ENCODE measurements at regions not wholly inside any gene's neighbourhood (a gene's known extent, or its start where the extent isn't known, plus 50 kb on each side); places are given as distances from the start of the nearest gene placed in this dataset.

DNA sequence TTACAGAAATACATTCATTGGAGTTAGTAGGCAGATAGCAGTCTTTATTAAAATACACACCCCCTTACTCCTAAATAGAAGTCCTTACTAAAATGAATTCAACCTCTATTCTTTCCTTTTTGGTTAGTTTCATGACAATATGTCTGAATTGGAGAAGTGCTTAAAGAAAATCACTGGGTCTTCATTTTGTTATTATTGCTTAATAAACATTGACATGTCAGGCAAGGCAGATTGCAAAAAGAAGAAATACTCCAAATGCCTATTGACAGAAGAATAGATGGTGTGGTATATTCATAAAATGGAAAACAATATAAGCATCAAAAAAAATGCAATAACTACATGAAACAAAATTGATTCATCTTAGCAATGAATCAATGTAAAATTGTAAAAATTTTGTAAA is 135.5 kb downstream of the TMEM26 start:
- no peak for DNase-seq

GRCh38 chr10:61316676-61317265 is 136.4 kb downstream of the TMEM26 start:
- no peak for DNase-seq

- no peak for DNase-seq
Observed at GRCh38 chr10:61314273-61314672, 138.9 kb downstream of the TMEM26 start.

DNA sequence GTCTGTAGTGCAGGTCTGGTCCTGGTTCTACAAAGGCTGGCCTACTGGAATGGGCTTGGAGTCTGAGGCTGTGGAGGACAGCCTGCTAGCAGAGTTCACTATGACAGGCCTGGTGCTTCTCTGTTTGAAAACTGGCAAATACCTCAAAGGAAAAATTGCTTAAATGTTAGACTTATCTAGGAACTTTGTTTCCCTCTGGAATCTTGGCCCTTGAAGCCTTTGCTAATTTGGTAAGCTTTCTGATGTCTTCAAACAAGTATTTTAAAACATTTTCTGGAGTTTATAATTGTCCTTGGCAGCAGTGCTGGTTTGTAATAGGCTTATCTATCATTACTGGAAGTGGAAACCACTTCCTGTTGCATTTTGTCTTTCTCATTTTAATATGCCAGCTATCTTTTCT is 139.7 kb downstream of the TMEM26 start:
- no peak for DNase-seq

GRCh38 chr10:61304746-61305145 is 148.4 kb downstream of the TMEM26 start:
- no peak for DNase-seq

DNA sequence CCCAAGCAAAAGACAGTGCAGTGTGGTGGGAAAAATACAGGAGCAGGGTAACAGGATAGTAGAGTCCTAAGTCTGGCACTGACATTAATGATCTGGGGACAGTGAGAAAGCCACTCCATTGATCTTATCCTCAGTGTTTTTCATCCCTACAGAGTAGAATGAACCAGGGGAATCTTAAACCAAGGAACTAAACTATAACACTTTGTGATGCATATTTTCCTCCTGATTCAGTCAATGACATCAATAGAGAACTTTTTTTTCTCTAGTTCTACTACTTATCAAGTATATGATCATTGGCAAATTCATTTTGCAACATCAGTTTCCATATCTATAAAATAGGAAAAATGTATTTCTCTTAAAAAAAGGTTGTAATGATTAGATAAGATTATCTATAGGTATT is 151.1 kb downstream of the TMEM26 start:
- DNase-seq = no peak

- no peak for DNase-seq
Observed at GRCh38 chr10:61301575-61301974, 151.6 kb downstream of the TMEM26 start.

DNA sequence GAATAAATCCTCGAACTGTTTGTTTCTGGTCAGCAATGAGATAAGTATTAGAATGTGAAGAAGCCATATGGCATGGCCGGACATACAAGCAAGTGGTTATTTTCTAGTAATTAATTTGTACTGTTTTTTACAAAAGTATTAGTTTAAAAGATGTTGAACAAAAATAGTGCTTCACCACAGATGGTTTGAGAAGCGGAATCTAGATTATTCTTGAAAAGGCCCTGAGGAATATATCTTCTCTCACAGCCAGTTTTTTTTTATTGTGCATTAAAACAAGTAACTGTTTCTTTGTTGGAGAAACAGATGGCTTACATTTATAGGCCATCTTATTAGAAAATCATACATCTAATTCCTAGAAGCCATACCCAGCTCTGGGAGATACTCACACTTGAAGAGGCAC is 153.3 kb downstream of the TMEM26 start:
- no peak for DNase-seq

- DNase-seq = no peak
Observed at GRCh38 chr10:61299156-61299555, 154.0 kb downstream of the TMEM26 start.

DNA sequence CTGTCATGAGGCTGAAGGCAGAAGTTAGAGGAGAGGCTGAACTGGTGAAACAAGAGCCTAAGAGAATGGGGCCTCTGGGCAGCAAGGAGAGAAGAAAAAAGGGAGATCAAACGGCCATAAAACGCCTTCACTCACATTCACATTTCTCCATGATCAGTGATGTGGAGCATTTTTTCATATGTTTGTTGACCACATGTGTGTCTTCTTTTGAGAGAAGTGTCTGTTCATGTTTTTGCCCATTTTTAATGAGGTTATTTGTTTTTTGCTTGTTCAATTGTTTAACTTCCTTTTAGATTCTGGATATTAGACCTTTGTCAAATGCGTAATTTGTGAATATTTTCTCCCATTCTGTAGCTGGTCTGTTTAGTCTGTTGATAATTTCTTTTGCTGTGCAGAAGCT is 155.0 kb downstream of the TMEM26 start:
- no peak for DNase-seq

GRCh38 chr10:61296161-61296560 is 157.0 kb downstream of the TMEM26 start:
- DNase-seq = no peak

DNA sequence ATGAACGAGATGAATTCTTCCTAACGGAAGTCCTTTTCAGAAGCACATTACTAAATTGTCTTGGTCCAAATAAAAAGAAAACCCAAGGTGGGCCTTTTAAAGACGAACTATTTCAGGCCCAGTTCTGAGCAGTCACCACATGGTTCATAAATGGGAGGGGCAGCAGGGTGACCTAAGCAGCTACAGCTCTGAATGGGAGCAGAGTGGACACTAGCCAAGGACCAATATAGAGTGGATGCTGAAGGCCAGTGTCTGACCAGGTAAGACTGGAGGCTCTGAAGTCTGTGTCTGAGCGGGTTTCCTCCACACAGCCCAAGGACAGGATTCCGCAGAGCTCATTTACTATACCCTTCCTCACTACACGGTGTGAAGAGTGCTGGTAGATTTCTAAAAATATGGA is 159.1 kb downstream of the TMEM26 start:
- no peak for DNase-seq

DNA sequence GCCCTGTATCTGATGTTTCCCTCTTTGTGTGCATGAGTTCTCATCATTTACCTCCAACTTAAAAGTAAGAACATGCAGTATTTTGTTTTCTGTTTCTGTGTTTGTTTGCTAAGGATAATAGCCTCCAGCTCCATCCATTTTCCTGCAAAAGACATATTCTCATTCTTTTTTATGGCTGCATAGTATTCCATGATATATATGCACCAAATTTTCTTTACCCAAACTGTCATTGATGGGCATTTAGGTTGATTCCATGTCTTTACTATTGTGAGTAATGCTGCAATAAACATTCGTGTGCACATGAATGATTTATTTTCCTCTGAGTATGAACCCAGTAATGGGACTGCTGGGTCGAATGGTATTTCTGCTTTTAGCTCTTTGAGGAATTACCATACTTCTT is 163.4 kb downstream of the TMEM26 start:
- DNase-seq = no peak

GRCh38 chr10:61286686-61287085 is 166.5 kb downstream of the TMEM26 start:
- DNase-seq = peak in 1 of 2 donors; percentile 33

- DNase-seq = no peak
Observed at GRCh38 chr10:61285749-61286148, 167.4 kb downstream of the TMEM26 start.

DNA sequence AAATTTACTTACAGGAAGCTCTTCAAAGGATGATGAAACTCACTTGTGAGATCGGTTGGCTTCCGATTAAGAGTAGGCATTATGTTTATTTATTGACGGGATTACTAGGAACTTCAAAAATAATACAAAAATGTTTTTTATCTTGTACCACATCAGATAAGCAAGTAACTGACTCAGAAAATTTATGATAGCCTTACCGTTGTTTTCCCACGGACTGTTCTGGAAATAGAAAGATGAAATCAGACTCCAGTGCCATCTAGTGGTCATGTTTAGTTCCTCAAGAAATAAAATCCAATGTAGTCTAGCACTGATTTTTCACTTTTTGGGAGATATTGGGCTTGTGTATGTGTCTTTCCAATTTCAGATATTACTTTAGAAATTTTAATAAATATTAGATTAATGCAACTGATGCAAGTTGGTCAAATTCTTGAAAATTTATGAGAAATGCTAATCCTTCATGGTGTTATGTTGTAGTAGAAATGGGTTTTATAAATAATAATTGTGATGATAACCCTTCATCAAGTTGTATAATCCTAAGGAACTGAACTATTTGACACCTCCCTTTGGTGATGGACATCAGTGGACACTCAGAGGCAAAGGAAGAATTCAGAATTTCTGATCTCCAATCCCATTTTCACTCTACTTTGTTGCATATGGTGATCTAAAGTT is 168.8 kb downstream of the TMEM26 start:
- peak in 1 of 2 donors; percentile 40 for DNase-seq

GRCh38 chr10:61283481-61284221 is 169.5 kb downstream of the TMEM26 start:
- no peak for DNase-seq

DNA sequence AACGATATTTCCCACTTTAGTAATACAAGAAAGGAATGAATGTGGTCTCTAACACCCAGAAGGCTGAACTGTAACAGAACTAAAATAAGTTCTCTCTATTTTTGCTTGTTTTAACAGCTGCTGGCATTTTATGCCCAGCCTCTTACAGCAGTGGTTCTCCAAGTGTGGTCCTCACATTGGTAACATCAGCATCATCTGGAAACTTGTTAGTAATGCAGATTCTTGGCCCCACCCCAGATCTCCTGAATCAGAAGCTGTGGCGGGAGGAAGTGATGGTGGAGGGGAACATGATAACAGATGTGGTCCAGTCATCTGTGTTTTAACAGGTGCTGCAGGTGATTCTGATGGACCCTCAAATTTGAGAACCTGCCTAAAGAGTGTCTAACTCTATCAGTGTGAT is 170.1 kb downstream of the TMEM26 start:
- no peak for DNase-seq

DNA sequence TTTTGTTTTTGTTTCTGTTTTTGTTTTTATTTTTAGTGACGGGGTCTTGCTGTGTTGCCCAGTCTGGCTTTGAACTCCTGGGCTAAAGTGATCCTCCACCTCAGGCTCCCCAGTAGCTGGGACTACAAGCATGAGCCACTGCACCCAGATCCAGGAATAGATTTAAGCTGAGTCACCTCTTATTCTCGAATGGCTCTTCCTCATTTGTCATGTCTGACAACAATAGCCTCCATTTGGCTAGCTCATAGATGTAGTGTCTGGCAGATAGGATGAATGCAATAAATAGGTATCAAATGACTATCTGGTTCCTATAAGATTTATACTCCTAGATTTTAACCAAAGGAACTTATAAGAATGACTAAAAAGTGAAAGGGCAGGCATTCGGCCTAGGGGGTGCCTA is 172.9 kb downstream of the TMEM26 start:
- DNase-seq = no peak

DNA sequence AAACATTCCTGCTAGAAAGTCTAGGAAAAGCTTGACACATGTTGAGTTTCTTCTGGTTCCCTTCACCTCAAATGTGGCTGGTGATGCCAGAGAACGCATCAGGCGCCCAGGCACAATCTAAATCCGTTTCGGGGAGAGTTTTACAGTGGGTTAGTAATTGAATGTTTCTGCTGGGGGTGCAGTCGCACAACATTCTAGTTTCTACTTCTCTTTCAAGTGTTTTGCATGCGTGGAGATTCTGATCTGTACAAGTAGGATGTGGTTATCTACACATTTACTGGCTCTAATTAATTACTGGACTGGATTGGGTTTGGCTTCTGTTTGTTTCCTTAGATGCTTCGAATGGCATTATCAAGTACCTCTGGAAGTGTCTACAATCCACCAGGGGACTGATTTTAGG is 173.8 kb downstream of the TMEM26 start:
- DNase-seq = no peak

DNA sequence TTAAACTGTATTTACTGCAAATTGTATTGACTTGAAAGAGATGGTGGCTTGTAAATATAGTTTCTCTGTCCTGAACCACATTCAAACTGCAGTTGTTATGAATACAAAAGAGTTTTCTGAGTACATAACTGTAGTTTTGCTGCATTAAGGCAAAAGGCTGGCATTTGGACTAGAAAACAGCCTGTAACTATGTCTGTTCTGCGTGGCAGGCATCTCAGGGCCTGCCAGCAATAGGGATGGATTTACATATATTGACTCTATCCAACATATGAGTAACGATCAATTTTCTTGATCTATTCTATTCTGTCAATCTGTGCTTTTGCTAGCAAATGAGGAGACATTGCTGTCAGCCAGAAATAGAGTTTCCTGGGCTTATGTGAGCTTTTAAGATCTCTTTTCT is 174.6 kb downstream of the TMEM26 start:
- no peak for DNase-seq

DNA sequence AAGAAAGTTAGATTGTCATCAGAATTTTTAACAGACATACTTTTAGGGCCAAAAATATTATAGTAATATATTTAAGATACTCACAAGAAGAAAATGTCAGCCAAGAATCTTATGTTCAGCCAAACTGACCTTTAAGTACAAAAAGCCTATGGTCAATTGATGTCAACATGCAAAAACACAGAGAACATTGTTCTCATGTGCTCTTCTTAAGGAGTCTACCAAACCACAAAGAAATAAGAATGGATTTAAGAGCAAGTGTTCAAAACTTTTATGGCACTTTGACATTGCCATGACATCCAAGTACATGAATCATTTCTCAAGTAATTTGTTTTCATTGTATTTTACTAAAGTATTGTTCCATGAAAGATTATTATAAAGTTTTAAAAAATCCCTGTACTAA is 180.4 kb downstream of the TMEM26 start:
- no peak for DNase-seq

- DNase-seq = no peak
Observed at GRCh38 chr10:61271127-61271780, 181.9 kb downstream of the TMEM26 start.

DNA sequence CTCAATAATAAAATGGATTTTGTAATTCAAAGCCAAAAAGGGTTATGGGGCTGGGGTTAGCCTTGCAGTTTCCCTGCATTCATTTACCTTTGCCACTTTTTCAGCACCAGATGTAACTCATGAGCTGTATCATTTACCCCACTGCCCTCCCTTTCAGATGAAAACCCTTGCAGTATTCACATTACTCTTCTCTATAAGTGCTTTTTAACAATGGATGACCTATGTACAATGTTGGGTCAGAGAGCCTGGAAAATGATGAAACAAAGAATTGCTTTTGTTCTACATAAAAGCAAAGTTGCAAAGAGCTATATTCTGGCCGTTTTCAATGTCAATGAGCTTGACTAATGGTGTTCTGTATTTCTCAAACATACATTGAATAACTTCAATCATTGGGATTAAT is 189.7 kb downstream of the TMEM26 start:
- no peak for DNase-seq

Measured in bone marrow (tissue), 2 donors.